NCI-H446 treated with DMSO at 0.1 percent for 48 hours (cell line): ENCODE measurements at regions not wholly inside any gene's neighbourhood (a gene's known extent, or its start where the extent isn't known, plus 50 kb on each side); places are given as distances from the start of the nearest gene placed in this dataset.

Source experiments
- DNase-seq: peaks from one replicate; lab custom pipeline; 2025; lab: John Stamatoyannopoulos, UW

- DNase-seq, result no peak
These were observed 217.6 kb upstream of the SPRED2 start for GRCh38 chr2:65649811-65650589.

DNA sequence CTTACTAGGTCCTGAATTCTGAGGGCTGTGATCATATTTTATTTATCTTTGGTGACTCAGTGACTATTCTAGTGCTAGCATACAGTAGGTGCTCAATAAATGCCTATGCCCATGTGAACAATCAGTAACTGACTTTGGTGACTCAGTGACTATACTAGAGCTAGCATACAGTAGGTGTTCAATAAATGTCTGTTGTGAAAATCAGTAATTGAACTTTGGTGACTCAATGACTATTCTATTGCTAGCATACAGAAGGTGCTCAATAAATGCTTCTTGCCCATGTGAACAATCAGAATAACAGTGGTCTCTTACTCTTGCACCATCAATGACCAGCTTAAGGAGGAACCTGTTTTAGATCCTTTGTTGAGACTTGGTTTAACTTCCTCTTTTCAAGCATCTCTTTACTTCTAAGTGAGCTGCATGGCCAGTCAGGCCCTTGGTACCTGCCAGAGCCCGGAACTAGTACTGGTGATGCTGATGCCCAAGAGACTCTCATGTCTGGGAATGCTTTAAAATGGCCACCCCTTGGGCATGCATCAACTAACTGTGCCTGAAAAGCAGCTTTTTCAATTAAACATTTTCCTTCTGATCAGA is 214.9 kb upstream of the SPRED2 start:
- DNase-seq, result no peak

DNA sequence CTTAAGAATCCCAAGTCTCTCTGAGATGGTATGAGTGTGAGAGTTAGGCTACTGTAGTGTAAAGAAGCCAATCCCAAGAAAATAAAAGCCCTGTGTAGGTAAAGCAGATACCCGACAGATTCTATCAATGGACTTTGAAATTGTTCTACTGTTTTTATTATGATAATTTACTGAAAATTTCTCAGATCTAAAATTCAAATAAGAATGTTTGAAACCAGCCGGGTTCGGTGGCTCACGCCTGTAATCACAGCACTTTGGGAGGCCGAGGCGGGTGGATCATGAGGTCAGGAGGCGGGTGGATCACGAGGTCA is 208.3 kb upstream of the SPRED2 start:
- no peak for DNase-seq

DNA sequence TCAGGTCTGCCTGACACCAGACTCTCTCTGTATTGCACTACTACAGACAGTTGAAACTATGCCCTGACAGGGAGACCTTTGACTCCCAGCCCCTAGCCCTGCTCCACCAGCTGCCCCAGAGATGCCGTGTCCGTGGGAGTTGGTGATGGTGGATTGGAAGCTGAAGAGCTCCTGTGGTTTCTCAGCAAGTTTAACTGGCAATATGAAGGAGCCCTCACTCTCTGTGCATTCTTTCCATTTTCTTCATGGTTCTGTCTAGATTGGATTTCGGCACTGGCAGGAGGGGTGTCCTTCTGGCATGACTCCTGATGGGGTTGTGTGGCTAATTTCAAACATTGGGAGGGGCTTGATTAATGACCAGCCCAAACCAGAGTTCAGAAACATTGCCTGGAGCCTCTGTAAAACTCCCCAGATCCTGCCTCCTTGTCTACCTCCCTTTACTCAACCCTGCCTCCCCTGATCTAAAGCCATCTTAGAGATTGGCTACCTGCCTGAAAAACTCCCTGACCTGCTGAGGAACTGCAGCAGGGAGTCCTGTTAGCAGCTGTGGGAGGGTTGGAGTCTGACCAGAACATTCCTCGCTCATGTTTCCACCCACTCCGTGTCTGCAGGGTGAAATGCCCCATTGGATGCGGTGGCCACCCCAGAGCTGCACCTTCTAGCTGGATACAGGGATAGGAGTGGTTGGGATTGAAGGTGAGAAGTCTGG is 206.9 kb upstream of the SPRED2 start:
- no peak for DNase-seq

DNA sequence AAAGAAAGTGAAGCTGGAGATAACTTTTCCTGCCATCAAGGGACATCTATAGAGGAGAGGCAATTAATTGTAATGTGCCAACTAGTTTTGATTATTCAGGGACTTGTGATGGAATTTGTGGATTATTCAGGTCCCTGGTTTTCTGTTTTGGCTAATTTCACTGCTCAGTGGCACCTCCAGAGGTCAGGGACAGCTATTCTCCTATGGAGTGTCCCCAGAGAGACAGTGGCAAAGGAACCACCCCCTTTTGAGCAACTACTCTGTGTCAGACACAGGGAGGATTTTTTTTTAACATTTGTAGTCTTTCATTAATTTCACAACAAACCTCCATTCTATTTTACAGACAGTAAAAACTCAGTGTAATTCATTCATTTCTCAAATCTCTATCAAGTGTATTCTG is 206.0 kb upstream of the SPRED2 start:
- no peak for DNase-seq

- no peak for DNase-seq
These were observed 204.5 kb upstream of the SPRED2 start for GRCh38 chr2:65636813-65637483.

DNA sequence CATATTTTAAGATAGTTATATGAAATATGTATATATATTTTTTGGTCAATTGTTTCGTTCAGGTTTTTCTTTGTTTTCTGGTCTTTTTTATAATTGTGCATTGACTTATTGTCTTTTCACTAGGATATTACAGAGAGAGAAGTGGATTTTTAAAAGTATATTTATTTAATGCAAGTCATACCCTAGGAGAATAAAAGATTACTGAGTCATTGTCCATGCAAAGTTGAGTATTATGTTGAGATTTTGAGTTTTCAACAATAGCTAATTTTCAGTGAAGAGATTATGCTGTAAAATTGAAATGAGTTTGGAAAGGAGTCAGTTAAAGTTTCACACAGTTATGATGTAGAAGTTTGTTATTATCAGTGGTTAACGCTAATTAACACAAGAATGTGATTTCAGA is 203.6 kb upstream of the SPRED2 start:
- no peak for DNase-seq

DNA sequence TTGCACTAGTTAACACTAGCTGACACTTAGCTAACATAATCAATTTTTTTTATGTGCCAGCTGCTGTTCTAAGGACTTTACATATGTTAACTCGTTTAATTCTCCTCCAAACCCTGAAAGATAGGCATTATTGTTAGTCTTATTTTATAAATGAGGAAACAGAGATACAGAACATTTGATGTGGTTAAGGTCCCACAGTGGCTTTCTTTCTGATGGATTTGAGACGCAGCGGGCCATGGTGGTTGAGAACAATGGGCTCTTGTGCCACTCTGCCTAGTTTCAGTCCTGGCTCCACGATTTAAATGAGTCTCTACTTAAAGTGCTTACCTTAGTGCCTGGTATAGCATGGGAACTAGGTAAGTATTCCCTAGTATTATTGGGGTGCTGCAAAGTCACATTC is 201.9 kb upstream of the SPRED2 start:
- no peak for DNase-seq

DNA sequence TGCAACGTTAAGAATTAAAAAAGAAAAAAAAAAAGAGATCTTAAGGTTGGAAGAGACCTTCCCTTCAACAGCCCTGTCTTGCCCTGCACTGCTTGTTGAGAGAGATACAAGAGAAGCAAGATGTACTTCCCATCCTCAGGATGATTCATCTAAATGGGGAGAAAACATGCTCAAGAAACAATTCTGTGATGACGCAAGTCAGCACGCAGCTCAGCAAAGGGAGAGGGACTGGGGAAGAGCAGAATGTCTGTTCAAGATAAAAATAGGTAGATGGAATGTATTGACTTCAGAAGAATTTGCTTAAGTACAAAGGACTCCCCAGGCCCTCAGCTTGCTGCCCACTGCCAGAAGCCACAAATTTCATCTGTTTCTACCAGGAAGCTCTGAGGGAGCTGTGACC is 198.2 kb upstream of the SPRED2 start:
- DNase-seq, result no peak

DNA sequence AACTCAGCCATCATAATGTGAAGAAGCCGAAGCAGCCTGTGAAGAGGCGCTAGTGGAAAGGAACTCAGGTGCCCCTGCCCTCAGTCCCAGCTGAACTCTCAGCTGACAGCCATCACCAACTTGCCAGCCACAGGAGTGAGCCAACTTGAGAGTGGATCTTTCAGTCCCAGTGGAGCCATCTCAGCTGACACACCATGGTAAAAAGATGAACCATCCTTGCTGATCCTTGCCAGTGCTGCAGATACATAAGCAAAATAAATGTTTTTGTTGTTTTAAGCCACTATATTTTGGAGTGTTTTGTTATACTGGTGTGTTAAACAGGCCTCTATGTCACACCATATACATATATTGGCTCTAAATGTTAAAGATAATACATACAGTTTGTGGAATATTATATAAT is 195.8 kb upstream of the SPRED2 start:
- DNase-seq, result no peak

- DNase-seq, result no peak
These were observed 194.4 kb upstream of the SPRED2 start for GRCh38 chr2:65626831-65627230.

GRCh38 chr2:65625982-65626381 is 193.6 kb upstream of the SPRED2 start:
- DNase-seq, result no peak

- no peak for DNase-seq
These were observed 190.6 kb upstream of the SPRED2 start for GRCh38 chr2:65622951-65623535.

GRCh38 chr2:65622499-65622898 is 190.1 kb upstream of the SPRED2 start:
- no peak for DNase-seq

- no peak for DNase-seq
These were observed 188.1 kb upstream of the SPRED2 start for GRCh38 chr2:65620524-65620923.

DNA sequence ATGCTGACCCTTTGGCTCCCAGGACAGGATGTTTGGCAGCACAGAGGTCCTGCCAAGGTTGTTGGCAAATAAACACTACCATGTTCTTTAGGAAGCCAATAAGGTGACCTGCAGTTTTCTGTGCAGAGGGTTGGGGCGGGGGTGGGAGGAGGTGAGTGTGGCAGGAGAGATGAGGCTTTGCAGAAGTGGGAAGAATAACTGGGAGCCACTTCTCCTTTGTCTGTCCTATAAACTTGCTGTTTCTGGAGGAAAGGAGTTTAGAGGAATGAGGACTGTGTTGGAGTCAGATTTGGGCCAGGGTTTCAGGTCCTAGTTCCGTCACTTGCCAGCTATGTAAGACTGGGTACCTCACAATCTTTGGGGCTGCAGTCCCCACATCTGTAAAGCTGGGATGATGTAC is 187.6 kb upstream of the SPRED2 start:
- DNase-seq, result no peak

- no peak for DNase-seq
These were observed 183.2 kb upstream of the SPRED2 start for GRCh38 chr2:65615602-65616001.

- no peak for DNase-seq
These were observed 181.7 kb upstream of the SPRED2 start for GRCh38 chr2:65613968-65614555.

- DNase-seq, result no peak
These were observed 179.1 kb upstream of the SPRED2 start for GRCh38 chr2:65611488-65611887.

GRCh38 chr2:65608916-65609315 is 176.5 kb upstream of the SPRED2 start:
- no peak for DNase-seq

DNA sequence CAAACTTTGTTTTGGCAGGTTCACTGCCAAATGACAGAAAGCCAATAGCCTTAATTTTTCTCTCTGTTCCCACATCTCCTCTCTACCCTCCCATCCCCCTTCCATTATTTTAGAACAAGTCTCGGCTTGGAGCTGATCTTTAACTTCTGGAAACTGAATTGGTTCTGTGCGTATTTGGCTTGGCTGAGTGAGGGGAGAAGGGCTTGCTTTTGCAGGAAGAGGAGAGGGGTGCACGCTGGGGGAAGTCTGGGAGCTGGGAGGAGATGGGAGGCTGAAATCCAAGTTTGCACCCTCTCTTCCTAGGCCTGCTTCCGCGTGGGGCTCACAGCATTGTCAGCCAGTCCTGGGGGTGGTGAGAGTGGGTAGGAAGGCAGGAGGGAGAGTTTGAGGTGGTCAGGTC is 176.1 kb upstream of the SPRED2 start:
- no peak for DNase-seq

- no peak for DNase-seq
These were observed 175.4 kb upstream of the SPRED2 start for GRCh38 chr2:65607662-65608305.
